Fibroblast of lung (primary cell): ENCODE measurements at regions not wholly inside any gene's neighbourhood (a gene's known extent, or its start where the extent isn't known, plus 50 kb on each side); places are given as distances from the start of the nearest gene placed in this dataset.

Experiments used
- EZH2 ChIP-seq: IDR thresholded peaks from 2 replicates; pipeline ENCODE4 v1.5.1; 2012; ENCODE audit warnings: low read length, control low read depth, mild to moderate bottlenecking; ENCODE audit errors: missing control alignments
- TF ChIP-seq, protein P1 (sequence below), 2 donors: IDR thresholded peaks in 1 of 2; conservative IDR thresholded peaks in 1 of 2; 1 replicate in 1 of 2; 2 replicates in 1 of 2; pipeline ENCODE4 v1.5.1; 2011 to 2012; ENCODE audit warnings: low read length in 2 of 2, control low read depth in 1 of 2, inconsistent platforms in 1 of 2, low read depth in 1 of 2, mild to moderate bottlenecking in 1 of 2

GRCh38 chr12:13849456-13849855 lies 131.9 kb downstream of the GRIN2B start:
- TF ChIP-seq, protein P1, sequence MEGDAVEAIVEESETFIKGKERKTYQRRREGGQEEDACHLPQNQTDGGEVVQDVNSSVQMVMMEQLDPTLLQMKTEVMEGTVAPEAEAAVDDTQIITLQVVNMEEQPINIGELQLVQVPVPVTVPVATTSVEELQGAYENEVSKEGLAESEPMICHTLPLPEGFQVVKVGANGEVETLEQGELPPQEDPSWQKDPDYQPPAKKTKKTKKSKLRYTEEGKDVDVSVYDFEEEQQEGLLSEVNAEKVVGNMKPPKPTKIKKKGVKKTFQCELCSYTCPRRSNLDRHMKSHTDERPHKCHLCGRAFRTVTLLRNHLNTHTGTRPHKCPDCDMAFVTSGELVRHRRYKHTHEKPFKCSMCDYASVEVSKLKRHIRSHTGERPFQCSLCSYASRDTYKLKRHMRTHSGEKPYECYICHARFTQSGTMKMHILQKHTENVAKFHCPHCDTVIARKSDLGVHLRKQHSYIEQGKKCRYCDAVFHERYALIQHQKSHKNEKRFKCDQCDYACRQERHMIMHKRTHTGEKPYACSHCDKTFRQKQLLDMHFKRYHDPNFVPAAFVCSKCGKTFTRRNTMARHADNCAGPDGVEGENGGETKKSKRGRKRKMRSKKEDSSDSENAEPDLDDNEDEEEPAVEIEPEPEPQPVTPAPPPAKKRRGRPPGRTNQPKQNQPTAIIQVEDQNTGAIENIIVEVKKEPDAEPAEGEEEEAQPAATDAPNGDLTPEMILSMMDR (conservative IDR thresholded peaks at IDR 0.05 in 1 of 2, IDR thresholded peaks at IDR 0.05 in 1 of 2; ENCODE audit: low read depth in 1 of 2, low read length in 2 of 2): no peak
- TF ChIP-seq EZH2: no peak
